DMS 273 (cell line): ENCODE measurements at regions not wholly inside any gene's neighbourhood (a gene's known extent, or its start where the extent isn't known, plus 50 kb on each side); places are given as distances from the start of the nearest gene placed in this dataset.

Experiments
- DNase-seq: peaks from one replicate; lab custom pipeline; 2025; ENCODE audit not compliant: unreplicated experiment; lab: John Stamatoyannopoulos, UW

DNA sequence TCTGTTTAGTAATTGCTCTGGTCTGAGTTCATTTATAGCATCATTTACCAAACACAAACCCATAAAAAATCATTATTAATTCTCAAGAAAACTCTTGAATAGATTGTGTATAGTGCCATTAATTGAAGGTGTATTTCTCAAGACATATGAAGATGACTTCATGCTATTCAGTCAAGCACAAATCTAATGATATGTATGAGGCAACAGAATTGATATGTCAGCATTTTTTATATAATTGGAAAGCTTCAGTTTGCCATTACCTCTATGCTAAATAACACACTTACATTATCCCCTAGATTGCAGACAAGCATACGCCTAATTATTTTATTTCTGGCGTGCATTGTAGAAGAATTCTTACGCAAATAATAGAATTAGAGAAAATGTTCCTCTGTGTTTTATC is 461.8 kb downstream of the PDHA2 start:
- DNase-seq: no peak

DNA sequence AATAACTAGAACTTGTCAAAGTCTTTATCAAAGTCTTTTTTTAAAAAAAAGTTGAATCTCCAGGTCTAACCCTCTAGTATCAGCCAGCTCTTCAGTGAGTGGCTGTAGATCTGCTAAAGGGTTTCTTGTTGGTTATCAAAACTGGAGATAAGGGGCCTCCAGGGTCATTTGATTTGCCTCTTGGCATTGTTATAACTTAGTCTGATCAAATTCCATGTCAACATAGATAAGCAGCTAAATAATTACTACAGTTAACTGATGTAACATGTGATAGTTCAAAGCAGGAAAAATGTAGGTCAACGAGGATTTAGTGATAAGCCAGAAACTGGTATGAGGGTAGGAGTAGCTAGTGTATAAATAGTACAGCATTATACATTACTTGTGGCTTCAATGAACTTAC is 465.1 kb downstream of the PDHA2 start:
- no peak for DNase-seq

DNA sequence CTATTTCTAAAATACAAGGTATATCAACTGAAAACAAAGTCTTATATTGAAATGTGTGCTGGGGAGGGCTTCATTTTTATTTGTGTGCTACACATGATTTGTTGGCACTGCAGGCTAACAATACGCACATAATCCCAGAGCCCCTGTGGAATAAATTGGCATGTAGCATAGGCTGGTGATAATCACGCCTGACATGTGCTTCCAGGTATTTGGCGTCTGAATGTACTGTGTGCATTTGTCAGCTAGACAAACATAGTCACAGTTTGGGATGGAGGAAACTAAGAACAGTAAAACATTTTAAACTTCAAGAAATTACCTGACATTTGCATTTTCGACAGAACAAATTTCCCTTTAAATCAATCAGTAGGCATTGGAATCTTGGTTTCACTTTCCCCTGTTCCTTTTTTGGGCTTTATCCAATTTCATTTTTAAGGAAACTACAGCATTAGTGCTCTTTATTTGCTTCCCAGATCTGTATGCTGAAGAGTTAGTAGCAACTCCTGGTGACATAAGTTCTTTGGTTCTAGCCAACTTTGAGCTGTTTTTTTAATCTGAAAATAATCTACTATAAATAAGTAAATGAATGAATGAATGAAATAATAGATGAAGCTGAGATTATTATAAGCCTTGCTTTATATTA is 472.3 kb downstream of the PDHA2 start:
- no peak for DNase-seq

DNA sequence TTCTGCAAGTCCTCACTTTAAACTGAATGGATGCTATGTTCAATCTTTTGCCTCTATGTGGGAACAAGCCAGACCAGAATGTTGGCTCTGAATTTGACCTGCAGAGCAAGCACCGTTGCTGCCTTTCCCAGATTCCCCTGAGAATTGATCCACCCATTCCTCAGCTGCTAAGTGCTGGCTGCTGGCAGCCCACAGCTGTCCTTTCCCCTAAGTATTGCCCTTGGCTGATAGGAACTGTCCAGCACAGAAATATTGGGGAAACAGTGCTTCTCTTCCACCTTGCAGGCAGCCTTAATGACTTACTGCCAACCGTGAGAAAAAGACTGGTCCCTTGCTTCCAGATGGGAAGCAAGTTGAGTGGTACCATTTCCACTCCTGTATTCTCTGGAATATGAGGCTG is 475.9 kb downstream of the PDHA2 start:
- DNase-seq: peak; percentile 26

DNA sequence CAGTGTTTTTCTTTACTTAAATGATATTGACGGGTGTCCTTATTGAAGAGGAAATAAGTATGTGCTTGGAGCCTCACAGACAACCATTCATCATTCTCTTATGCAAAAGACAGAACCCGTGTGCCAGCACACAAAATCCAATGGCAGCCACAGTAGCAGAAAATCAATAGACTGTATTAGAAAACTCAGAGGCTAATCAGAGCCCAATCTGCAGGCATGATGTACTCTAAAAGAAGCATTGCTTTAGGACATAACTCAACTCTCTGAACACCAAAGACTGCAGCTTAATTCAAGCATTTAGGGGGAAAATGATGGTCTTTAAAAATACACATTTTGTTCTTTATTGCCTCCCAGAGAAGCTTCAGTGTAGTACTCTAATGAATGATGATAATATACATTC is 476.9 kb downstream of the PDHA2 start:
- no peak for DNase-seq

DNA sequence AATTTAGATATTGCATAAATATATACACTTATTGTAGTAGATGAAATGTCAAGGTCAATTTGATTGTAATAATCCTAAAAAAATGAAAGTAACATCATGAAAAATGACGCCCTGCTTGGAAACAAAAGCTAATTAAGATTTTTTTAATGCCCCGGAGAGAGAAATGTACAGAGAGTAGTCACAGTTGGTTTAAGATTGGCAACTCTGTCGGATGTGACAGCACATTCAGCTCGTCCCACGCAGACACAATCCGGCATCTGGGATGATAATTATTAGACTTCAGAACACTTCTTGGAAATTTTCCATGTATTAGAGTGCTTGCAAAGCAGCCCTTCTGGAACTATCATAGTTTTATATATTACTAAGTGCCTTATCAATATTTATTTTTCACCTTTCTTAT is 478.0 kb downstream of the PDHA2 start:
- peak; percentile 2 for DNase-seq

DNA sequence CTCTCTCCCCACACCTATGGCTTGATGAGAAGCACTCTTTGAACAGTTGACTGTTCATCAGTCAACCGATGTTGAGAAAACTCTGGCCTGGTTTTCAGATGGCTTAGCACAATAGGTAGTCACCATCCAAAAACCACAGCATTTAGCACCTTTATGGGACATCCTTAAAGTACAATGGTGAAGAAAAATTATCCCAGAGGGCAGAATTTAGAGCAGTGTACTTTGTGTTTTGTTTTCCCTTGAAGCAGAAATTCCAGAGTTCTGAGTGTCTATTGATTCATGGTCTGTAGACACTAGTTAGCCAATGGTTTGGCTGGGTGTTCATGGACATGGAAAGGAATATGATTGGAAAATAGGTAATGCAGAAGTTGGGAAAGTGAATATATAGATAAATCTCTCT is 487.0 kb downstream of the PDHA2 start:
- no peak for DNase-seq

DNA sequence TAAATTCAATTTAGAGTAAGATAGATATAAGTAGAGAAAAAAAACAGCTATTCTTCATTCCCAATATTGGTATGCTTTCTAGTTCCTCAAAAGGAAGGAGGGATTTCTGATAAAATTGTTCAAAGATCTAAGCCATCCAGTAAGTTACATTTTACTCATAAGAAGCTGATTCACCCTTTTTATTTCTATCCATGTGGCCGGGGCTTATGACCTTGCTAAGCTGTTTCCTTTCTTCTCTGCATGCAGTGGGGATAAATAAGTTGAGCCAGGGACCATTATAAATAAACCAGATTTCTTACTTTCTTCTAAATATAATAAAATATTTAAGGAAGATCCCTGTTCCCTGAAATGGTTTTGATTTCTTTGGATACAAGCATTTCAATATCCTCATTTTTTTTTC is 502.3 kb downstream of the PDHA2 start:
- DNase-seq: no peak

DNA sequence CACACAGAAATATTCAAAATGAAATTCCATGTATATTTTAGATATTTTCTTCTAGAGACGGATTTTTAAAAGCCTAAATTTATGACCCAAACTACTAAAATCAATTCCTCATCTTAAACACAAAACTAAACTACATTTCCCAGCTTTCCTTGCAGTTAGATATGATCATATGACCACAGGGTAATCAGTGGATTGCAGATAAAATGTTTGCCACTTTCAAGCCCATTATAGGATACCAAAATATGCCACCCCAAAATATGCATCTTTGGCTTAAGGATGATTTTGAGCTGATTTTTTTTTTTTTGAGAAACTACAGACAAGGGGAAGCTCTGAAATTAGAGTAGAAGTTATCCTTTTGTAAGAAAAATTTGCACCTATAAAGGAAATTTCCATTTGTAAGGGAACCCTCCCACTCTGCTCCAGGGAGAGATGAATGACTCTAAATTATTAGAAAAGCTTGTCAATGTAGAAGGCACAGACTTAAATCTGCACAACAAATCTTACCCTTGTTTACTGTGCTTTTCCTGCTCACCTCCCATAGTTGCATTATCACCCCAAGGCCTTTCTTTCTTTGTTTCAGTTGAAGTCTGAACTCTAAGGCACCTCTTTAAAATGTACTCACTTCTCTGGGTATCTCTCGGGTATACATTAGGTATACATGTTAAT is 503.0 kb downstream of the PDHA2 start:
- no peak for DNase-seq

DNA sequence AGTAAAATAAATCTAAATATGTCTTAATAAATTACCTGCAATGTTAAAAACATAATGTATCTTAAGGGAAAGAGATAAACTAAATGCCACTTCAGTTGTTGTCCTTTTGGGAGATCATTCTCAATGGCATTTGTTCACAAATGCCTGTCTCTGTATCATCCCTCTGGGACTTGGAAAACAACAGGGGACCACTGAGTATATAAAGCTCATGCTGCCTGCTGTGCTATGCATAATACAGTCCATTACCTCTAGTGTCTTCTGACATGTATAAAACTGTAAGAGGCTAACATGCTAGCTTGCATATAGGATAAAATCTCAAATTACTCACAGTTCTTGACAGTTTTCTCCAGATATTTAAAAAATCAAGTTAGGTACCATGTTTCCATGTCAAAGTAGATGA is 503.9 kb downstream of the PDHA2 start:
- DNase-seq: no peak

DNA sequence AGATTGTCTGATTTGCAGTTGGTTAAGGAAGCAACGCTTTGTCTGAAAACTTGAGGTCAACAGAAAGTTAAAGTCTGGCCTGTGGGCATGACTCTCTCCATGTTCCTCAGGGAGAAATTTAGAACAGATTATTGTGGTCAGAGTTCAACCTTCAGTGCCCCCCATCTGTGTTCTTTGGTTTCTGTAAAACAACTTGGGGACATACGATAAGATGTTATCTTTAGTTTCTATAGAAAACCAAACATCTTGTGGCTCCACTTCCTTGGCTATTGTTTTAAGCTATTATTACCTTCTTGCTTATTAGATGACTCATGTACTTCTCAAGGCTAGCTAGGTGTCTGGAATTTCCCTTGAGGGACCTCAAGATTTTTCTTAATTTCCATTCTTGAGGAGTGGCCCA is 507.7 kb downstream of the PDHA2 start:
- DNase-seq: no peak

DNA sequence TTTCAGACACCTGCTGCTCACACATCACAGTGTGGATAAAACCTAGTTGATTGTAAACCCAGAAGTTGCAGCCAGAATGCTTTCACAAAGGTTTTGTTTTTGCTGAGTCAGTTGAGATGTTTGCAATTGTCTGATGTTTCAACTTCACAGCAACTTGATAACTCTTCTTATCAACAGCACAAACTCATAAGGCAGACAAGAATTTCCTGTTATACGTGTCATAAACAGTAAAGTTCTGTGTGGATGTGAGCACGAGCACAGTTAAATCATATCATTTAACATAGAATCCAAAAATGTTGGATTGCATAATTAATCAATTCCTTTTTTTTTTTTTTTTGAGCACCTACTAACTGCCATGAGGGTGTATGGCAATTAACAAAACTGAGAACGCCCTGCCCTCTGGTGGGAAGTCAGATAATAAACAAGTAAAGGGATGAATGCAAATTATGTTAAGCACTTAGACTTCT is 512.2 kb downstream of the PDHA2 start:
- peak; percentile 60 for DNase-seq

DNA sequence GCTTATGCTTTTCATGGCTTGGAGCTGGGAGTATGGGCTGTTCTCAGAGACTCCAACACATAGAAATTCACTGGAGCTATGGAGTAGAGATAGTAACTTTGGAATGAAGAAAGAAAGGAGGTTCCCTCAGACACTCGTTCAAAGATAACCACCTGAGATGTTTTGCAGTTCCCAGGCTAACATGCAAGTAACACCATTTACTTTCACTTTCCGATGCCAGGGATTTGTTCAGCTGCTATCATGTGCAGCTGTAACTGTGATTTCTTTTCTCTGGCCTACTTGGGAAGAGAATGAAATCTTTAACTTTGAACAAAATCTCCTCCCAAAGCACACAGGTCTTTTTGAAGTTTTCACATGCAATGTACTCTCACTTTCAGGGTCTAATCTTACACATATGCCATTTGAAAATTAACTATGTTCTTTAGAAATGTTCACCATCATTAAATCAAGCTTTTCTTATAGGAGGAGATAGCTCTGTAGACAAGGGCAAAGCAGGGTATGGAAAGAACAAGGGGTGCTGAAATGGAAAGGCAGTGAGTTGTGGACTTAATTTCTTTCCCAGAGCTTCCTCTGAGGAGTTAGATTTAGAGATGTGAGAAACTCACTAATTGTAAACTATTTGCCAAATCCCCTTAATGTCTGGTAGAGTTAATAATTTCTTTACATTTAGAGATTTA is 514.3 kb downstream of the PDHA2 start:
- no peak for DNase-seq

DNA sequence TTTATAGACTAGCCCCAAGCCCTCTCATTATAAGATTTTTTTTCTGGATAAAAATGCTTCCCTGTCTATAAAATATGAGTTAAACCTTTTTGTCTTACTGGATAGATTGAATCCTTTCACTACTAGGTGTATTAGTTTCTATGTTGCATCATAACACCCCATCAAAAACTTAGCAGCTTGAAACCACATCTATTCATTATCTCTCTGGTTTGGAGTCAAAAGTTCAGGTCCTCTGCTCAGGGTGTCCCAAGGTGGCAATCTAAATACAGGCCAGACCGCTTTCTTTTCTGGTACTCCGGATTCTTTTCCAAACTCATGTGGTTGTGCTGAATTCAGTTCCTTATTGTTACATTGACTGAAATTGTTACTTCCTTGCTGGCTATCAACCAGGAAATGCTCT is 515.5 kb downstream of the PDHA2 start:
- DNase-seq: no peak

DNA sequence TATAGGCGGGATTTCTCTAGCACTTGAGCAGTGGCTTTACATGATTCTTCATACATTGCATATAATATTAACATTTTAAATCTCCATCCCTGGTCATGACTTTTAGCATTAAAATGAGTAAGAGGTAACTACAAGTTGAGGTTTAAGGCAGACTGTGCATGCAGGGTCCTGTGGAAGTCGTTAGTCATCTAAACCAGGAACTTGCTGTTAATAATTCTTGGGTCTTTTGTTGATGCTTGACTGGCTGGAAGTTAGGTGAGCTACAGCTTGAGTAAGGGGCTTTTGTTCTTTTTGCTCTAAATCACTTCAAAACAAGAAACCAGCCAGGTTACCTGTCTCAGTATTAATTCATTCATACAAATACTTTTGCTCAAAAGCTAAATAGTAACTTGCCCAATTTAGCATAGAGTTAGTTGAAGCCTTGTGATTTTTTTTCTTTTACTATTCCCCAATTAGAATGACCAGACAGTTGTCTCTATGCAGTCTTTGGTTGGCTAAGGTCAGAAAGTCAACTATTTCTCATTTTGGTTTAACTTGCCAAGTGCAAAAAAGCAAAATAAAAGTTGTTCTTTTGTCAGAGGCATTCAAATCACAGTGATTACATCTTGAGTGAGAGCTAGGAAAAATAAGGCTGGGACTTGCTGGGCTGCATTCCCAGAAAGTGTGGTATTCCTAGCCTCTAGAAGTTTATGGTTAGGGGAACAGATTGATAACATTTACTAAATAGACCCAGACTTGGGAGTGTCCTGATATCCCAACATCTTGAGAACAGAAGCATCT is 516.9 kb downstream of the PDHA2 start:
- DNase-seq: no peak

DNA sequence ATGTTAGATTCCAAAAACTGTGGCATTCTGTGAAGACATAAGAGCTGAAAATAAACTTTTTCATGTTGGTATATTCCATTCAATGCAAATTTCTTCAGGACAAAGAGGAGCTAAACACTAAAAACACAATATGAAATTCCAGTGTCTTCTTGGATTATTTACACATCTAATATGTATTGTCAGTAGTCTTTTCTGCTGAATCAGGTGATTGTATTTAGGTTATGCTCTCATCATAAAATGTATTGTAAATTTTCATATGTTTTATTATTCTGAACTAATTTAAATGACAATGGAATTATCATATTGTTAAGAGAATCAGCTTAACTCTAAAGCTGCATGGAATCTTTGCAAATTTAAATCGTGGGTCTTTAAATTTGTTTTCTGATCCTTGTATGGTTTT is 526.7 kb downstream of the PDHA2 start:
- no peak for DNase-seq

DNA sequence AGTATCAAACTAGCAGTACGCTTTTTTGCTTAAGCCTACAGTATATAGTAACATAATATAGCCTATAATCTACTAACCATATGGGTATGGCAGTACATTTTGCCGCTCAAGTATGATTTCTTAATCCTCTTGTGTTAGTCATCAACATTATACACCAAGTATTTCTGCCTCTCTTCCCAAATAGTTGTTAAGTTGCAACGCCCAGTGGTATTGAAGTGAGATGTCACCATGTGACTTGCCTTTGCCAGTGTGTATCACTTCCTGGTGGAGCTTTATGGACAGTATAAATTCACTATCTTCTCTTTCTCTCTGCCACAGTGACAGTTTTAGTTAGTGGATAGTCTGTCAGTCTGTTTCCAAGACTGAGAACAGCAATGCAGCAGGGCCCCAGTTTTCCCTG is 535.5 kb downstream of the PDHA2 start:
- no peak for DNase-seq

DNA sequence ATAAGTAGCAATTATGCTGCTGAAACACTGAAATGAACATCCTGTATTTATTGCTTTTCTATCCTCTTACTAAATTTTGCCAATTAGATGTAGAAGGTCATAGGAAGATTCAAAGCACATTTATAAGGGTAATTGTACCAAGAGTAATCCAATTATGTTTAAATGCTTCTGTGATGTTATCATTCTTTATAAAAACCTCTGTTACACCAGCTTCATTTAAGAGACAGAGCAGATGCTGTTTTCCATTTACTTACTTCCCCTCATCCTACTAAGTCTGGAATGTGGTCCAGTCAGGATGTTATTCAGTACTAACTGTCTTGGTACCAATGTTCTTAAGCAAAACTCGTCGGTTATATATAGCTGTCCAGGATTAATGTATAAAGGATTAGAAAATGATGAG is 539.6 kb downstream of the PDHA2 start:
- DNase-seq: no peak

DNA sequence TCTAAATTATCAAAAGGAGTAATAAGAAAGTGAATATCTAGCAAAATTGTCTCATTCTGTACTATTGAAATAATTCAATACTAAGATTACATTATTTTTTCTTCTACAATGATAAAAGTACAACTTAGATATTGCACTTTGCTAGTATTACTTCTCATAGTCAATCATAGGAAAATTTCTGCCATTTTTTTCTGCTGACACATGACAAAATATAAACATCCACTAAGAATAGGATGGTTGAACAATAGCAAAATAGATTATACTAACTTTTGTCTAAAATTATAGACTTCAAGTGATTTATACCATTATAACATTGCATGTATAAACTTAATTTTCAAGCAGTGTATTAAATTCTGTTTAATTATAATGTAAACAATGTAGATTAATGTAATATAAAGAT is 540.2 kb downstream of the PDHA2 start:
- no peak for DNase-seq

DNA sequence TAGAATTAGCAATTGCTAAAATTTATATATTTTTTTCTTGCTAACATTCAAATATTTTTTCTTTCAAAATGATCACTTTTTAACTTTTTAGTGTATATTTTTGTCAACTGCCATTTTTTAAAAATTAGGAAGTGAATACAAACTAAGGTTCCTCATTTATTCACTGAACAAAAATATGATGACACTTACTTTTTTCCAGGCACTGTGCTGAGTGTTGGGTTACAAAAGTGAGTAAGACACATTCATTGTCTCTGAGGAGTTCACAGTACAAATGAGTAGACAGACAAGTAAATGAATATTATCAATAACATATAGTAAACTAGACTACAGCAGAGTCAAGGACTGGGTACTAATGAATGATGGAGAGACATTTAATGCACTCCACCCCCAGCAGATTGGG is 543.5 kb downstream of the PDHA2 start:
- no peak for DNase-seq

DNA sequence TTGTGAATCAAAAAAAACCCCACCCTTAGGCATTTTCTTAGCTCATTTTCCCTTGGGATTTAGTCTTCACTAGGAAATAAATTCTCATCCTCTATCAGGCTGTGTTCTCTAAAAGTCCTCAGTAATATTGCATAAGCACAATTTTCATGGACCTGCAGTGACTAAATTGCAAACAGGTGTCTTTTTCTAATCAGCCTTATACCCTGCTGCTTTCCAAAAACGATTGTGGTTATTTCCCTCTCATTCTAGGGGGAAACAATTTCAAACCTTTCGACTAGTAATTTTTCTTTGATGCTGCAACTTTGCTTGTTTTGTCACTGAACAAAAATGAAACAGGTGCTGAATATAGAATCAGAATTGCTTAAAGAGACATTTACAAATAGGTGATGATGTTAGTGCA is 549.9 kb downstream of the PDHA2 start:
- no peak for DNase-seq

DNA sequence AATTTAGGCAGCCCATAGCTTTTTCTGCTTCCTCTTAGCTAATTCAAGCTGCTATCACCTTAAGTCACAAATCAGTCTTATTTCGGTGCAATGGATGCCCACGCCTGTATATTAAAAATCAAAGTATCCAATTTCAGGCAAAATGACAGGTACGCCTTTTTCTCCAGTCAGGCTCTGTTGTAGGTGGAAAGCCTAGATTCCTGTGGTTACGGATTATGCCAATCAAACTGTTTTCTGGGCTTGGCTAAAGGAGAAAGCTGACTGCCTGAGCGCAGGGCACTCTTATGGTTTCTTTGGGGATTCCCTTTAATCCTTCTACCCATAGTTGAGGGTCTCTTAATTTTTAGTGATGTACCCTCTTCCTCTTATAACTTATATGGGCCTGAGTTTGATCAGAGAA is 550.5 kb downstream of the PDHA2 start:
- no peak for DNase-seq
